Mesendoderm (in vitro differentiated cells): ENCODE measurements at regions not wholly inside any gene's neighbourhood (a gene's known extent, or its start where the extent isn't known, plus 50 kb on each side); places are given as distances from the start of the nearest gene placed in this dataset.

Experiments used
- DNase-seq: peaks from one replicate; pipeline ENCODE4 v3.0.0; 2013
- H2AK5ac ChIP-seq: 2 replicates; pipeline ENCODE4 v1.6.1; 2013; ENCODE audit warnings: low read length, inconsistent platforms
- H2BK120ac ChIP-seq: 2 replicates; pipeline ENCODE4 v1.6.1; 2013; ENCODE audit warnings: low read depth, mild to moderate bottlenecking, low read length, moderate library complexity, mixed read lengths
- H2BK15ac ChIP-seq: replicated peaks from 2 replicates; pipeline ENCODE4 v1.6.1; 2013; ENCODE audit warnings: low read depth, mild to moderate bottlenecking, moderate library complexity
- H2BK5ac ChIP-seq: 2 replicates; pipeline ENCODE4 v1.6.1; 2013; ENCODE audit warnings: low read length, inconsistent platforms
- H3K18ac ChIP-seq: 2 replicates; pipeline ENCODE4 v1.6.1; 2013; ENCODE audit warnings: mild to moderate bottlenecking, low read length, mixed read lengths
- H3K23ac ChIP-seq: one replicate; pipeline ENCODE4 v1.6.1; 2013; ENCODE audit warnings: low read length
- H3K27ac ChIP-seq: 2 replicates; pipeline ENCODE4 v1.5.1; 2013; ENCODE audit warnings: low read depth, mild to moderate bottlenecking, inconsistent platforms, low read length, moderate library complexity
- H3K27me3 ChIP-seq: 2 replicates; pipeline ENCODE4 v1.6.1; 2013; ENCODE audit warnings: low read length, control low read depth, mild to moderate bottlenecking, inconsistent platforms; ENCODE audit not compliant: insufficient read depth, poor library complexity
- H3K36me3 ChIP-seq: 2 replicates; pipeline ENCODE4 v1.6.1; 2013; ENCODE audit warnings: low read length, inconsistent platforms; ENCODE audit not compliant: control insufficient read depth, insufficient read depth
- H3K4ac ChIP-seq: one replicate; pipeline ENCODE4 v1.6.1; 2013; ENCODE audit warnings: low read depth, mild to moderate bottlenecking, low read length, moderate library complexity
- H3K4me1 ChIP-seq: 2 replicates; pipeline ENCODE4 v1.6.1; 2013; ENCODE audit warnings: low read depth, low read length, inconsistent platforms; ENCODE audit not compliant: control insufficient read depth
- H3K4me2 ChIP-seq: 2 replicates; pipeline ENCODE4 v1.6.1; 2013; ENCODE audit warnings: low read length
- H3K4me3 ChIP-seq: 2 replicates; pipeline ENCODE4 v1.5.1; 2013; ENCODE audit warnings: mild to moderate bottlenecking, low read length
- H3K56ac ChIP-seq: one replicate; pipeline ENCODE4 v1.6.1; 2013; ENCODE audit warnings: low read length
- H3K79me1 ChIP-seq: 2 replicates; pipeline ENCODE4 v1.6.1; 2013; ENCODE audit warnings: low read length, inconsistent platforms
- H3K79me2 ChIP-seq: 2 replicates; pipeline ENCODE4 v1.6.1; 2013; ENCODE audit warnings: mild to moderate bottlenecking, low read length; ENCODE audit not compliant: control insufficient read depth, insufficient read depth
- H3K9ac ChIP-seq: 2 replicates; pipeline ENCODE4 v1.6.1; 2013; ENCODE audit warnings: low read length, inconsistent platforms
- H4K5ac ChIP-seq: one replicate; pipeline ENCODE4 v1.6.1; 2013; ENCODE audit warnings: low read length
- H4K8ac ChIP-seq: one replicate; pipeline ENCODE4 v1.6.1; 2013; ENCODE audit warnings: low read depth, mild to moderate bottlenecking, control low read depth, low read length, moderate library complexity
- WGBS: extraction: QIAGEN DNeasy Blood & Tissue Kit; methylation state at CpG from one replicate; pipeline ENCODE4 v1.1.7; 2013; ENCODE audit warnings: low lambda C conversion rate, missing lambda C conversion rate; ENCODE audit not compliant: insufficient coverage; ENCODE audit errors: extremely low coverage; 5-methylcytosine and 5-hydroxymethylcytosine counted together

- Histone ChIP-seq H3K56ac (no peak overlapping the region), H3K18ac (no peak overlapping the region), H3K79me2 (no peaks in the 10 kb centered on the region), H3K4me1 (peaks cover 14% of the 10 kb centered on the region), H3K79me1 (no peaks in the 10 kb centered on the region), H3K4me3 (no peak overlapping the region), H2BK5ac (no peak overlapping the region), H3K36me3 (no peaks in the 10 kb centered on the region), H4K5ac (no peak overlapping the region), H3K23ac (no peak overlapping the region), H3K4me2 (no peak overlapping the region), H2BK120ac (no peak overlapping the region), H3K9ac (no peak overlapping the region), H3K27ac (no peak overlapping the region), H2BK15ac (no peak overlapping the region), H4K8ac (no peak overlapping the region), H2AK5ac (no peak overlapping the region), H3K27me3 (no peaks in the 10 kb centered on the region), H3K4ac (no peak overlapping the region)
- no CpG with 5 or more reads among the region's 1 CpG for WGBS
- DNase-seq, result no peak
Measured at GRCh38 chr10:29098423-29098822, 190.4 kb upstream of the LYZL1 start.

- Histone ChIP-seq H3K4me2 (no peak overlapping the region), H3K4me3 (no peak overlapping the region), H4K5ac (no peak overlapping the region), H3K9ac (no peak overlapping the region), H3K4ac (no peak overlapping the region), H2BK5ac (no peak overlapping the region), H2AK5ac (no peak overlapping the region), H2BK15ac (no peak overlapping the region), H3K79me1 (no peaks in the 10 kb centered on the region), H3K4me1 (peaks cover 14% of the 10 kb centered on the region), H4K8ac (no peak overlapping the region), H3K18ac (no peak overlapping the region), H3K79me2 (no peaks in the 10 kb centered on the region), H3K27ac (no peak overlapping the region), H2BK120ac (no peak overlapping the region), H3K56ac (no peak overlapping the region), H3K23ac (no peak overlapping the region), H3K27me3 (no peaks in the 10 kb centered on the region), H3K36me3 (no peaks in the 10 kb centered on the region)
- no peak for DNase-seq
- WGBS, result no CpG with 5 or more reads among the region's 2 CpGs
Measured at GRCh38 chr10:29099001-29099400, 189.9 kb upstream of the LYZL1 start.

- Histone ChIP-seq H2AK5ac (no peak overlapping the region), H4K5ac (no peak overlapping the region), H4K8ac (no peak overlapping the region), H3K27ac (no peak overlapping the region), H3K27me3 (no peaks in the 10 kb centered on the region), H2BK15ac (no peak overlapping the region), H2BK5ac (no peak overlapping the region), H3K79me1 (no peaks in the 10 kb centered on the region), H3K4me2 (no peak overlapping the region), H3K79me2 (no peaks in the 10 kb centered on the region), H3K18ac (no peak overlapping the region), H2BK120ac (no peak overlapping the region), H3K36me3 (no peaks in the 10 kb centered on the region), H3K4me1 (peaks cover 14% of the 10 kb centered on the region), H3K23ac (no peak overlapping the region), H3K4ac (no peak overlapping the region), H3K9ac (no peak overlapping the region), H3K56ac (no peak overlapping the region), H3K4me3 (no peak overlapping the region)
- no CpG with 5 or more reads among the region's 5 CpGs for WGBS
- DNase-seq, result no peak
Measured at GRCh38 chr10:29099415-29099814, 189.5 kb upstream of the LYZL1 start.

DNA sequence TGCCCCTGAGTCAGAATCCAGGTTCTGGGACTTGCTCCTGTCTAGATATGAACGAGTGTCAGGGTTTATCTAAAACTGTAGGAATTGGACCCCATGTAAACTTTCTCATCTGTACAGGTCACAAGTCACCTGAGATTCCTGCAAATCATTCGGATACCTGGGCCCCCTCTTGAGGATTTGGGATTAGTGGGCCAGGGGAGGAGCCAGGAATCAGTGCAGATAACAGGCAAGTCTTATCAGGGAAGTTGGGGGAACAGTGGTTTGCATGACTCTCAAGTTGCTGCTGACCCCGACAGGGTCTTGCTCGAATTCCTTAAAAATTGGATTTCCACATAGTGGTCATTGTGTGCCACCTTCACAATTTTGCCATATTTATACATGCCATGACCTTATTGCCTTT, 188.4 kb upstream of the LYZL1 start:
- peaks cover 15% of the 10 kb centered on the region for H3K4me1 ChIP-seq

GRCh38 chr10:29102233-29102632, 186.6 kb upstream of the LYZL1 start:
- Histone ChIP-seq H2BK120ac (peak overlapping the region; percentile 52), H3K36me3 (no peaks in the 10 kb centered on the region), H3K23ac (no peak overlapping the region), H3K79me2 (no peaks in the 10 kb centered on the region), H3K4me2 (no peak overlapping the region), H3K4me3 (no peak overlapping the region), H3K4me1 (peaks cover 14% of the 10 kb centered on the region), H3K27me3 (no peaks in the 10 kb centered on the region), H2AK5ac (peak overlapping the region; percentile 46), H3K4ac (no peak overlapping the region), H3K27ac (no peak overlapping the region), H3K79me1 (no peaks in the 10 kb centered on the region), H2BK5ac (no peak overlapping the region), H2BK15ac (no peak overlapping the region), H3K56ac (no peak overlapping the region), H3K18ac (peak overlapping the region; percentile 35), H4K8ac (no peak overlapping the region), H3K9ac (no peak overlapping the region), H4K5ac (no peak overlapping the region)
- WGBS, result no CpG with 5 or more reads among the region's 4 CpGs
- DNase-seq, result no peak

More for the DNA sequence above, 188.4 kb upstream of the LYZL1 start:
- Histone ChIP-seq H2BK15ac (no peak overlapping the region), H3K23ac (no peak overlapping the region), H3K79me1 (no peaks in the 10 kb centered on the region), H3K79me2 (no peaks in the 10 kb centered on the region), H3K36me3 (no peaks in the 10 kb centered on the region), H4K8ac (no peak overlapping the region), H2BK5ac (peak overlapping the region; percentile 2), H3K4ac (no peak overlapping the region), H3K27me3 (no peaks in the 10 kb centered on the region), H2BK120ac (no peak overlapping the region), H3K4me2 (no peak overlapping the region), H2AK5ac (no peak overlapping the region), H3K18ac (peak overlapping the region; percentile 6), H3K56ac (peak overlapping the region; percentile 8), H3K27ac (no peak overlapping the region), H3K4me3 (no peak overlapping the region), H3K9ac (no peak overlapping the region), H4K5ac (no peak overlapping the region)
- peak; percentile 64 for DNase-seq
- no CpG with 5 or more reads among the region's 4 CpGs for WGBS

DNA sequence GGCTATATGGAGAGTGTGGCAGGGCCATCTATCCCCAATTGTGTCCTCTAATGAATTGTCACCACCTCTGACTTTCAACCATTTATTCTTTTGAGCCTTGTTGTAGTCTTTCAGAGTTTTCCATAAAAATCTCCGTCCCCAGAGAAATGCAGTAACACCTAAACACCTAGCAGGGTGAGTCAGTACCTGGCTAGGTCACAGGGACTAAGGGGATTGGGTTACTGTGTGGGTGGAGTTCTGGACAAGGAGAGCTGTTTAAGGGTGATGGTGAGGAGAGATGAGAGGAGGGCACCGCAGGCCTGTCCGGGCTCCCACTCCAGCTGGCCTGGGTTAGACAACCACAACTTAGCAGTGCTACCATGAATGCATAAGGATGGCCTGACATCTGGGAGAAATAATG, 186.2 kb upstream of the LYZL1 start:
- no peak overlapping the region for H4K8ac ChIP-seq
- H4K5ac ChIP-seq, result no peak overlapping the region
- no peak overlapping the region for H2BK5ac ChIP-seq
- no peak overlapping the region for H3K27ac ChIP-seq
- no peak overlapping the region for H3K4me2 ChIP-seq
- no peak overlapping the region for H3K56ac ChIP-seq
- H3K4me1 ChIP-seq, result peaks cover 14% of the 10 kb centered on the region
- no peaks in the 10 kb centered on the region for H3K79me1 ChIP-seq
- no peaks in the 10 kb centered on the region for H3K27me3 ChIP-seq
- H3K4me3 ChIP-seq, result no peak overlapping the region
- no peak overlapping the region for H2BK15ac ChIP-seq
- H2BK120ac ChIP-seq, result no peak overlapping the region
- H3K18ac ChIP-seq, result no peak overlapping the region
- no peaks in the 10 kb centered on the region for H3K36me3 ChIP-seq
- DNase-seq, result no peak
- H3K9ac ChIP-seq, result no peak overlapping the region
- no peak overlapping the region for H2AK5ac ChIP-seq
- no peak overlapping the region for H3K4ac ChIP-seq
- H3K79me2 ChIP-seq, result no peaks in the 10 kb centered on the region
- no CpG with 5 or more reads among the region's 3 CpGs for WGBS
- no peak overlapping the region for H3K23ac ChIP-seq
